ENCODE measurements at regions not wholly inside any gene's neighbourhood (a gene's known extent, or its start where the extent isn't known, plus 50 kb on each side); places are given as distances from the start of the nearest gene placed in this dataset.

DNA sequence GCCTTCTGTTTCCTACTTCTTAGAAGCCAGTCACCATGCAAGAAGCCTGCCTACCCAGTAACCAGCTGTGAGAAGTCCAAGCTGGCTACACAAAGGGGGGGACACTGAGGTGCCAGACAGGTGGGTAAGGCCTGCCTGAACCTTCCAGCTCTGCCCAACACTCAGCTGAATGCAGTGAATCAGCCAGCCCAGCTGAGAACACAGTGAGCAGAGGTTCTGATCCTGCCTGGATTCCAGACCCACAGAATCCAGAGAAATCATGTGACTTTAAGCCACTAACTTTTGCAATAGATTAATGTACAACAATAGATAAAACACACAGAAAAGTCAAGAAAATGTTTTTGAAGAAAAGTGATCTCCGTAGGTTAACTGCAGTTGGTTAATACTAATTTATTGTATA is 151.7 kb downstream of the EFNB2 start:
- H3K9me3 Mint-ChIP-seq, result no peaks in the 10 kb centered on the region
- H3K36me3 Mint-ChIP-seq (ENCODE audit: low read depth), result no peaks in the 10 kb centered on the region
- TF ChIP-seq, protein P1, sequence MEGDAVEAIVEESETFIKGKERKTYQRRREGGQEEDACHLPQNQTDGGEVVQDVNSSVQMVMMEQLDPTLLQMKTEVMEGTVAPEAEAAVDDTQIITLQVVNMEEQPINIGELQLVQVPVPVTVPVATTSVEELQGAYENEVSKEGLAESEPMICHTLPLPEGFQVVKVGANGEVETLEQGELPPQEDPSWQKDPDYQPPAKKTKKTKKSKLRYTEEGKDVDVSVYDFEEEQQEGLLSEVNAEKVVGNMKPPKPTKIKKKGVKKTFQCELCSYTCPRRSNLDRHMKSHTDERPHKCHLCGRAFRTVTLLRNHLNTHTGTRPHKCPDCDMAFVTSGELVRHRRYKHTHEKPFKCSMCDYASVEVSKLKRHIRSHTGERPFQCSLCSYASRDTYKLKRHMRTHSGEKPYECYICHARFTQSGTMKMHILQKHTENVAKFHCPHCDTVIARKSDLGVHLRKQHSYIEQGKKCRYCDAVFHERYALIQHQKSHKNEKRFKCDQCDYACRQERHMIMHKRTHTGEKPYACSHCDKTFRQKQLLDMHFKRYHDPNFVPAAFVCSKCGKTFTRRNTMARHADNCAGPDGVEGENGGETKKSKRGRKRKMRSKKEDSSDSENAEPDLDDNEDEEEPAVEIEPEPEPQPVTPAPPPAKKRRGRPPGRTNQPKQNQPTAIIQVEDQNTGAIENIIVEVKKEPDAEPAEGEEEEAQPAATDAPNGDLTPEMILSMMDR (IDR thresholded peaks at IDR 0.05; ENCODE audit: unreplicated experiment in 3 of 3), result no peak
- H3K4me3 Mint-ChIP-seq, result no peak overlapping the region
- no peak overlapping the region for H3K27ac Mint-ChIP-seq
- H3K4me1 Mint-ChIP-seq, result no peaks in the 10 kb centered on the region
- H3K27me3 Mint-ChIP-seq (ENCODE audit: low read depth), result no peaks in the 10 kb centered on the region

DNA sequence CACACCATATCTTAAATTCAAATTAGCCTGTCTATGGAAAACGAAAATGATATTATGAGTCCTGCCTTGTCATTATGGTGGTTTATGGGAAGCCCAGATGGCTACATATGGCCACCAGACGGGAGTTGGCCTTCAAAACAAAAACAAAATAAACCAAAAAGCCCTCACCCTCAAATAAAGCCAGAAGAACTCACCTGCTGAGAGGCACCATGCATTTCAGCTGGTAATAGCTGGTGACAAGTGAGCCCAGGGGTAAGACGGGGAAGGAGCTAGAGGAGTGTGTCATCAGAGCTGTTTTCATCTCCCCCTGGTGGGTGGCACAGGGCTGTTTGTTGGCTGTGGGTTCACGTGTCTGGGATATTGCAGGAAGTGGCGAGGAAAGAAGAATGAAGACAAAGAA is 152.9 kb downstream of the EFNB2 start:
- H3K27me3 Mint-ChIP-seq (ENCODE audit: low read depth), result peaks cover 6% of the 10 kb centered on the region
- H3K27ac Mint-ChIP-seq, result no peak overlapping the region
- H3K4me3 Mint-ChIP-seq, result no peak overlapping the region
- no peaks in the 10 kb centered on the region for H3K36me3 Mint-ChIP-seq (ENCODE audit: low read depth)
- TF ChIP-seq, protein P1 (IDR thresholded peaks at IDR 0.05; ENCODE audit: unreplicated experiment in 3 of 3), result no peak
- no peaks in the 10 kb centered on the region for H3K9me3 Mint-ChIP-seq
- no peaks in the 10 kb centered on the region for H3K4me1 Mint-ChIP-seq

DNA sequence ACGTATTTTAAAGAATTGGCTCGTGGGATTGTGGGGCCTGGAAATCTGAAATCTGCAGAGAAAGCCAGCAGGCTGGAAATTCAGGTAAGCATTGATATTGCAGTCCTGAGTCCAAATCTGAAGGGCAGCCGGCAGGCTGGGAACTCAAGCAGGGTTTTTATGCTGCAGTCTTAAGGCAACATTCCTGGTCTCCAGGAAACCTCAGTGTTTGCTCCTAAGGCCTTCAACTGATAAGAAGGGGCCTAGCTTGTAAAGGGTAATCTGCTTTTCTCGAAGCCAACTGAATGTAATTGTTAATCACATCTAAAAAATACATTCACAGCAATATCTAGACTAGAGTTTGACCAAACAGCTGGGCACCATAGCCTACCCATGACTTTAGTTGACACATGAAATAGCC is 154.4 kb downstream of the EFNB2 start:
- no peaks in the 10 kb centered on the region for H3K9me3 Mint-ChIP-seq
- no peaks in the 10 kb centered on the region for H3K4me1 Mint-ChIP-seq
- H3K36me3 Mint-ChIP-seq (ENCODE audit: low read depth), result no peaks in the 10 kb centered on the region
- no peak overlapping the region for H3K4me3 Mint-ChIP-seq
- no peak overlapping the region for H3K27ac Mint-ChIP-seq
- TF ChIP-seq, protein P1 (IDR thresholded peaks at IDR 0.05; ENCODE audit: unreplicated experiment in 3 of 3), result no peak
- peaks cover 13% of the 10 kb centered on the region for H3K27me3 Mint-ChIP-seq (ENCODE audit: low read depth)

DNA sequence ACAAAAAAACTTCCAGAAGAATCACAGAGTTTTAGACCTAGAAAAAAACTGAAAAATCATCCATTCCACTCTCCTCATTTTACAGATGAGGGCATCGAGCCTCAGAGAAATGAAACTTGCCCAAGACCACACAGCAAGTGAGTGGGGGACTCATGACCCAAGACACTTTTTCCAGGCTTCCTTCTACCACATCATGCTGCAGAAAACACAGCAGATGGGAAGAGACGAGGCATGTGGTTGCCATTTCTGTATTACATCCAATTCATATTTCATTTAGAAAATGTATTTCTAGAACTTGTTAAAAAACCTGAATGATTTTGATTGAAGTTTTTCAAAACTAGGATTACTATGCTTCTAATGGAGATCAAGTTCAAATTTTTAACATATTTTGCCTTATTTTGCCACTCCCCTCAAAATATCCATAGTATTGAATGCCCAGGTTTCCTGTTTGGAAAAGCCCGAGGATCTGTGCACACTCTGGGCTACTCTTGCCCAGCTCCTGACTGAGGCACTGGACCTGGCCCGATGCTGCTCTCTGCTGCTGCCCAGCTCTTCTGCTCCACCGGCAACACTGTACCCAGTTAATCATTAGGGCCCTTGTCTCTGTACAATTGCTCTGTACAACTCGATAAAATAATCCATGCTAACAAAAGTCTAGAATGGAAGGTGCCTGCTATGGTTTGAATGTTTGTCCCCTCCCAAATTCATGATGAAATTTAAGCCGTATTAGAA is 157.4 kb downstream of the EFNB2 start:
- Mint-ChIP-seq H3K9me3 (no peaks in the 10 kb centered on the region), H3K27me3 (ENCODE audit: low read depth) (peaks cover 13% of the 10 kb centered on the region), H3K36me3 (ENCODE audit: low read depth) (no peaks in the 10 kb centered on the region), H3K4me1 (peaks cover 11% of the 10 kb centered on the region), H3K27ac (no peak overlapping the region), H3K4me3 (no peak overlapping the region)
- TF ChIP-seq, protein P1 (IDR thresholded peaks at IDR 0.05; ENCODE audit: unreplicated experiment in 3 of 3), result no peak

DNA sequence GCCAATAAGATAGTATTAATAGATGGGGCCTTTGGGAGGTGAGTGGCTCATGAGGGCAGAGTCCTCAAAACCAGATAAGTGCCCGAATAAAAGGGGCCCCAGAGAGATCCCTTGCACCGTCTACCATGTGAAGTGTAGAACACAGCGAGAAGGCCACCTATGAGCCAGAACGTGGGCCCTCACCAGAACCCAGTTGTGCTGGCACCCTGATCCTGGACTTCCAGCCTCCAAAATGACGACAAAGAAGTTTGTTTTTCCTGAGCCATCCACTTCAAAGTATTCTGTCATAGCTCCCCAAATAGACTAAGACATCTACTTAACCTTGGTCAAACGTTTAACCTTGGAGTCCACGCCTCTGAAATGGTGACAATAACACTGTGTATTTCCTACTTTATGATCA is 158.1 kb downstream of the EFNB2 start:
- TF ChIP-seq, protein P1 (IDR thresholded peaks at IDR 0.05; ENCODE audit: unreplicated experiment in 3 of 3), result no peak
- Mint-ChIP-seq H3K9me3 (no peaks in the 10 kb centered on the region), H3K4me1 (peaks cover 19% of the 10 kb centered on the region), H3K36me3 (ENCODE audit: low read depth) (no peaks in the 10 kb centered on the region), H3K4me3 (no peak overlapping the region), H3K27me3 (ENCODE audit: low read depth) (peaks cover 13% of the 10 kb centered on the region), H3K27ac (no peak overlapping the region)
